GM12874 (cell line): ENCODE measurements at regions not wholly inside any gene's neighbourhood (a gene's known extent, or its start where the extent isn't known, plus 50 kb on each side); places are given as distances from the start of the nearest gene placed in this dataset.

Experiments
- TF ChIP-seq, protein P1 (sequence below): IDR thresholded peaks from 2 replicates; pipeline ENCODE4 v1.5.1; 2011; ENCODE audit warnings: low read depth, mild to moderate bottlenecking, control low read depth, low read length, moderate library complexity; ENCODE audit not compliant: insufficient read depth

DNA sequence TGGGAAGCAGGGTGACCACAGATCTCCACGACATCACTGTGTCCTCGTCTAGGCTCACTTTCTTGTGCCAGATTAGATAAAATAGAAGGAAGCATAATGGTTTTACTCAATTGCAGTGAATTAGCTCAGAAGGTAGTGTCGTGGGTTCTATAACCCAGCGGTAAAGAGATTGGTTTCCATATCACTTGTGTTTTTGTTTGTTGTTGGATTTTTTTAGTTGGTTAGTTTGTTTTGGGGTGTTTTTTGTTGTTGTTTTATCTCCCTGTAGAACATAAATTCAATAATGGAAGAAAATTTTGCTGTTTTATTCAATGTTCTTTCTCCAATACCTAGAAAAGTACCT is 85.9 kb upstream of the PRSS16 start:
- TF ChIP-seq, protein P1, sequence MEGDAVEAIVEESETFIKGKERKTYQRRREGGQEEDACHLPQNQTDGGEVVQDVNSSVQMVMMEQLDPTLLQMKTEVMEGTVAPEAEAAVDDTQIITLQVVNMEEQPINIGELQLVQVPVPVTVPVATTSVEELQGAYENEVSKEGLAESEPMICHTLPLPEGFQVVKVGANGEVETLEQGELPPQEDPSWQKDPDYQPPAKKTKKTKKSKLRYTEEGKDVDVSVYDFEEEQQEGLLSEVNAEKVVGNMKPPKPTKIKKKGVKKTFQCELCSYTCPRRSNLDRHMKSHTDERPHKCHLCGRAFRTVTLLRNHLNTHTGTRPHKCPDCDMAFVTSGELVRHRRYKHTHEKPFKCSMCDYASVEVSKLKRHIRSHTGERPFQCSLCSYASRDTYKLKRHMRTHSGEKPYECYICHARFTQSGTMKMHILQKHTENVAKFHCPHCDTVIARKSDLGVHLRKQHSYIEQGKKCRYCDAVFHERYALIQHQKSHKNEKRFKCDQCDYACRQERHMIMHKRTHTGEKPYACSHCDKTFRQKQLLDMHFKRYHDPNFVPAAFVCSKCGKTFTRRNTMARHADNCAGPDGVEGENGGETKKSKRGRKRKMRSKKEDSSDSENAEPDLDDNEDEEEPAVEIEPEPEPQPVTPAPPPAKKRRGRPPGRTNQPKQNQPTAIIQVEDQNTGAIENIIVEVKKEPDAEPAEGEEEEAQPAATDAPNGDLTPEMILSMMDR, result no peak

DNA sequence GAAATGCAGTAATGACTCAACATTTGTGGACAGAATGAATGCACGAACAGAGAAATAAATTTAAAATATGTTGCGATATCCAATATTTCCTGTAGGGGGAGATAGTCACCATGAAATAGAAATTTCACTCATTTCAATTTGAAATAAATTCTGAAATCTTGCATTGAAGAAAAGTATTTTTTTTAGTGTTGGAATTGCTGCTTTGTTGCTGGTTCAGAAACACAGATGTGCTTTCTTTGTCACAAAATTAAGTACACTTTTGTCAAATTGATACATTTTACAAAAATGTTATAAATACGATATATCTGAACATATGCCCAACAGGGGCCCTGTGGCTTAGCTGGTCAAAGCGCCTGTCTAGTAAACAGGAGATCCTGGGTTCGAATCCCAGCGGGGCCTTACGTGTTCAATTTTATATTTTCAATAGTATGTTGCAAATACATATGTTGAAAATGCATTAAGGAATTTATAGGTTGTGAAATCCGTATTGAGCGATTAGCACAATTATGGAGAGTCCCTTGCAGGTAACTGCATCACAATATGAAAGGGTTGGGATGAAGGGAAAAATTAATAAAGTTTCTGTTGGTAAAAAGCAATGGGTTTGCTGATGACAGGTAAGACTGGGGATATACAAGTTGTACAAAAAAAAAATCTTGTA is 85.4 kb upstream of the PRSS16 start:
- TF ChIP-seq, protein P1, result peak; percentile 15; the same call in 1 of the 2 replicates

DNA sequence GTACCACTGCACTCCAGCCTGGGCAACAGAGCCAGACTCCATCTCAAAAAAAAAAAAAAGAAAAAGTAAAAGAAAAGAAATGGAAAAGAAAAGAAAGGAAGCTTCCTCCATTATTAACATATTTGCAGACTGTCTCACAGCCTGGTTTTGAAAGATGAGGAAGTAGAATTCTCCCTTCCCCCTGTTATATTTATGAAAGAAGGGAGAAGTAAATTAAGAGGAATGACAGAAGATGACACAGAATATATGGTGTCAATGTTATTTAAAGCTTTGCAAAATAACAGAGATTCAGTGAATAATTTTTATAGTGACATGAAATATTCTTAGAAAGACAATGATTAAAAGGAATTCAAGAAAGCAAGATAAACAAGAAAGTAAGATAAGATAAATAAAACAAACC is 83.7 kb upstream of the PRSS16 start:
- TF ChIP-seq, protein P1, result no peak

DNA sequence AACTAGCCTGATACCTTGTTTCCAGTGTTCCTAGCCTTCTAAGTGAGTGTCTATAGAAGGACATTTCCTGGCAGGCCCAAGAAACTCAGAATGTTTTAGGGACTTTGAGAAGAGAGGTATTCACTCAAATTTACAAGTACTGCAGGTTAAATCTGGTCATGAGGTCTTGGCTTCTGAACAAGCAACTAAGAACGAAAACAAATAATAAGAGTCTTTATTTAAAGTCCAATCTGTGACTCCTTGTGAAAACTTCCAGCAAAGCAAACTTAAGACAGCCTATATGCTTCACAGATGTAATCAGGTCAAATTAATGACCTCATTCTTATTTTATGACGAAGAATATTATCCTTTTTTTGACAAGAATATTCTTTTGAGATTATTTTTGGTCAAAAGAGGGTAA is 79.4 kb upstream of the PRSS16 start:
- TF ChIP-seq, protein P1, result no peak

DNA sequence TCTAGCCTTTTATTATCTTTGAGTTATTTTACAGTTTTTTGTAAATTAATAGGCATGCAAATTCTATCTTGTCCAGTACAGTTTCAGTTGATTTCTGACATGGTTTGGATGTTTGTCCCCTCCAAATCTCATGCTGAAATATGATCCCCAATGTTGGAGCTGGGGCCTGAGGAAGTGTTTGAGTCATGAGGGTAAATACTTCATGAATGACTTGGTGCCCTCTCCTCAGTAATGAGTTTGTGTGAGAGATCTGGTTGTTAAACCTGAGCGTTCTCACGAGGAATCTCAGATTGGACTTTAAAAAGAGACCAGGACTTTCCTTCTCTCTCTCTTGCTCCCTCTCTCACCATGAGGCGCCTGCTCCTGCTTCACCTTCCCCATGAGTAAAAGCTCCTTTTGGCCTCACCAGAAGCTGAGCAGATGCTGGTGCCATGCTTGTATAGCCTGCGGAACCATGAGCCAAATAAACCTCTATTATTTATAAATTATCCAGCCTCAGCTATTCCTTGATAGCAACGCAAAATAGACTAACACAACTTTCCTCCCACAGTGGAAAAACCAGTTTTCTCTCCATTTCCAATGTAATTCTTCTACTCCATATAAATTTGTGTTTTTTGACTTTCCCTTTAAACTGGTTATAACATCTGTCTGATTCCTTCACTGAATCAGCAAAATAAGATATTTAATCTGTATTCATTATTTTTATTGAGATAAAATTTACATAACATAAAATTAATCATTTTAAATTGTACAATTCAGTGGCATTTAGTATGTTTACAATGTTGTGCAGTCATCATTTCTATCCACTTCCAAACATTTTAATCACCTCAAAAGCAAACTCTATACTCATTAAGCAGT is 78.7 kb upstream of the PRSS16 start:
- TF ChIP-seq, protein P1, result no peak

DNA sequence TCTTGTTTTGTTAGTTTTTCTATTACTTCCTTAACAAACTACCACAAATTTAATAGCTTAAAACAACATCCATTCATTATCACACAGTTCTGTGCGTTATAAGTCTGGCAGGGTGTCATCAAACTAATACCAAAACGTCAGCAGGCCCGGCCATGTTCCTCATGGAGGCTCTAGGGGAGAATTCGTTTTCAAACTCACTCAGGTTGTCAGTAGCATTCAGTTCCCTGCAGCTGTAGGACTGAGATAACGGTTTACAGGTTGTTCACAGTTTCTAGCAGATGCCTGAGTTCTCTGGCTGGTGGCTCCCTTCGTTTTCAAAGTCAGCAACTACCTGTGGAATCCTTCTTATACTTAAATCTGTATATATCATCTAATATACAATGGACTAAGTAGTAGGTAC is 72.5 kb upstream of the PRSS16 start:
- TF ChIP-seq, protein P1, result no peak

DNA sequence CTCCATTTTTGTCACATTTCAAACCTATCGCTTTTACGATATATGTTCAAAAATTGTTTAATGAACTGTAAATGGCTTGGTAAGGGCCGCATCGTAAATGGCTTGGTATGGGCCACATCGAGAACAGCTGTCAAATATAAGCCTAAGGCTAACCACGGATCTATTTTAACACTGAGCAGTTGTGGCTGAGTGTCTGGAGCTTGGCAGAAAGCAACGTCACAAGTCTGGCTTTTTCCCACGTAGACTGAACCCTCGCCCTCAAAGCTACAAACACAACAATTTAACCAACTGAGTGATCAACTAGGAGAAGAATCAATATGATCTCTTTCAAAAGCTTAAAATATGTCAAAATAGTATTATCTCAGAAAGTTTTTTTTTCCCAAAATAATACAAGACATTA is 71.4 kb upstream of the PRSS16 start:
- TF ChIP-seq, protein P1, result no peak
